DND-41 (cell line): ENCODE measurements at regions not wholly inside any gene's neighbourhood (a gene's known extent, or its start where the extent isn't known, plus 50 kb on each side); places are given as distances from the start of the nearest gene placed in this dataset.

Source experiments
- EZH2 ChIP-seq: IDR thresholded peaks from 3 replicates; pipeline ENCODE4 v1.6.1; 2012; ENCODE audit warnings: borderline replicate concordance, low read depth, mild to moderate bottlenecking, moderate library complexity, low read length, inconsistent platforms; ENCODE audit not compliant: severe bottlenecking
- TF ChIP-seq, protein P1 (sequence below): IDR thresholded peaks from 2 replicates; pipeline ENCODE4 v1.5.1; 2012; ENCODE audit warnings: borderline replicate concordance, low read length, moderate library complexity, mild to moderate bottlenecking; ENCODE audit not compliant: poor library complexity, severe bottlenecking; ENCODE audit errors: extremely low read depth

DNA sequence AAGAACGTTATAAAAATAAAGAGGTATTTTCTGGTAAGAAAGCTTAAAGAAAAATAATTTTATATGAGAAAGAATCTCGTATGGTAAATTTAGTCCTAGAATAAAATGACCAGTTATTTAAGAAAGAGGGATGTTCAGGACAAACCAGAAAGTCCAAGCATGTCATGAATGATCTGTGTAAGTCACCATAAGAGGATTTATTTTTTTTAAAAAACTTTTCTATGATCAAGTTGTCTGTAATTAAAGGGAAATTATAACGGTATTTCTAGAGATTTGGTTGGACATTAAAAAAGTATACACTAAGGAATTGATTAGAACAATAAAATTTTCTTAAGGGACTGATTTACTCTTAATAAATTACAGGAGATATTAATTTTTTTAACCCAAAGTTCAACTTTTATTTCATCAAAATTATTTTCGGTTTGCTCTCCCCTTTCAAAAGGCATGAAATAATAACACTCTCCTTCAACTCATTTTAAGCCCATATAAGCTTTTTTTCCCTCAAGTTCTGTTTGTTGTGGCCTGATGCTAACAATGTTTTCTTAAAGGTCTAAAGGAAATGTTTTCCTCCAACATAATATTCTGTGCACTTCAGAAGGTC lies 49.9 kb upstream of the CPSF6 start:
- TF ChIP-seq EZH2 = no peak
- TF ChIP-seq, protein P1, sequence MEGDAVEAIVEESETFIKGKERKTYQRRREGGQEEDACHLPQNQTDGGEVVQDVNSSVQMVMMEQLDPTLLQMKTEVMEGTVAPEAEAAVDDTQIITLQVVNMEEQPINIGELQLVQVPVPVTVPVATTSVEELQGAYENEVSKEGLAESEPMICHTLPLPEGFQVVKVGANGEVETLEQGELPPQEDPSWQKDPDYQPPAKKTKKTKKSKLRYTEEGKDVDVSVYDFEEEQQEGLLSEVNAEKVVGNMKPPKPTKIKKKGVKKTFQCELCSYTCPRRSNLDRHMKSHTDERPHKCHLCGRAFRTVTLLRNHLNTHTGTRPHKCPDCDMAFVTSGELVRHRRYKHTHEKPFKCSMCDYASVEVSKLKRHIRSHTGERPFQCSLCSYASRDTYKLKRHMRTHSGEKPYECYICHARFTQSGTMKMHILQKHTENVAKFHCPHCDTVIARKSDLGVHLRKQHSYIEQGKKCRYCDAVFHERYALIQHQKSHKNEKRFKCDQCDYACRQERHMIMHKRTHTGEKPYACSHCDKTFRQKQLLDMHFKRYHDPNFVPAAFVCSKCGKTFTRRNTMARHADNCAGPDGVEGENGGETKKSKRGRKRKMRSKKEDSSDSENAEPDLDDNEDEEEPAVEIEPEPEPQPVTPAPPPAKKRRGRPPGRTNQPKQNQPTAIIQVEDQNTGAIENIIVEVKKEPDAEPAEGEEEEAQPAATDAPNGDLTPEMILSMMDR = no peak
